Activated CD4-positive, alpha-beta T cell treated with anti-CD3 and anti-CD28 coated beads for 24 hours (primary cell): ENCODE measurements at regions not wholly inside any gene's neighbourhood (a gene's known extent, or its start where the extent isn't known, plus 50 kb on each side); places are given as distances from the start of the nearest gene placed in this dataset.

Source experiments
- DNase-seq, 2 donors: peaks; one replicate each; pipeline ENCODE4 v3.0.0-alpha.2; 2020; ENCODE audit warnings: low read depth in 2 of 2

GRCh38 chr7:18081617-18082016 is 54.0 kb upstream of the PRPS1L1 start:
- no peak for DNase-seq

GRCh38 chr7:18082169-18082568 is 54.5 kb upstream of the PRPS1L1 start:
- DNase-seq, result no peak

GRCh38 chr7:18086165-18087025 is 58.7 kb upstream of the PRPS1L1 start:
- DNase-seq, result no peak

GRCh38 chr7:18087026-18087686 is 59.5 kb upstream of the PRPS1L1 start:
- no peak for DNase-seq

- no peak for DNase-seq
These were observed 60.0 kb upstream of the PRPS1L1 start for GRCh38 chr7:18087687-18088078.

GRCh38 chr7:18096087-18096486 is 68.4 kb upstream of the PRPS1L1 start:
- no peak for DNase-seq

- DNase-seq, result no peak
These were observed 74.9 kb upstream of the PRPS1L1 start for GRCh38 chr7:18102576-18102975.

- DNase-seq, result no peak
These were observed 76.0 kb upstream of the PRPS1L1 start for GRCh38 chr7:18103436-18104218.

- no peak for DNase-seq
These were observed 82.1 kb upstream of the PRPS1L1 start for GRCh38 chr7:18109762-18110161.

- no peak for DNase-seq
These were observed 89.0 kb upstream of the PRPS1L1 start for GRCh38 chr7:18116661-18117060.

GRCh38 chr7:18117482-18117881 is 89.8 kb upstream of the PRPS1L1 start:
- no peak for DNase-seq

- DNase-seq, result no peak
These were observed 92.3 kb upstream of the PRPS1L1 start for GRCh38 chr7:18119985-18120384.

GRCh38 chr7:18123508-18124239 is 96.0 kb upstream of the PRPS1L1 start:
- DNase-seq, result no peak

- no peak for DNase-seq
These were observed 97.8 kb upstream of the PRPS1L1 start for GRCh38 chr7:18125476-18125875.

GRCh38 chr7:18126281-18126680 is 98.6 kb upstream of the PRPS1L1 start:
- no peak for DNase-seq

- no peak for DNase-seq
These were observed 101.2 kb upstream of the PRPS1L1 start for GRCh38 chr7:18128846-18129245.

GRCh38 chr7:18132811-18133210 is 105.2 kb upstream of the PRPS1L1 start:
- no peak for DNase-seq

GRCh38 chr7:18133921-18134320 is 106.3 kb upstream of the PRPS1L1 start:
- DNase-seq, result no peak

- no peak for DNase-seq
These were observed 113.3 kb upstream of the PRPS1L1 start for GRCh38 chr7:18140943-18141342.

- no peak for DNase-seq
These were observed 116.5 kb upstream of the PRPS1L1 start for GRCh38 chr7:18144166-18144565.

- DNase-seq, result no peak
These were observed 117.5 kb upstream of the PRPS1L1 start for GRCh38 chr7:18145160-18145559.

GRCh38 chr7:18151422-18151821 is 123.8 kb upstream of the PRPS1L1 start:
- DNase-seq, result no peak
